KMS-11 (cell line): ENCODE measurements at regions not wholly inside any gene's neighbourhood (a gene's known extent, or its start where the extent isn't known, plus 50 kb on each side); places are given as distances from the start of the nearest gene placed in this dataset.

Experiments
- H2AFZ ChIP-seq: fragments of 200-600 bp; sonication (generic); 2 replicates; pipeline ENCODE4 v1.6.1; 2016; ENCODE audit warnings: antibody characterized with exemption, mixed run types, low read depth
- H3K27ac ChIP-seq: fragments of 200-600 bp; sonication (generic); 2 replicates; pipeline ENCODE4 v1.6.1; 2016; ENCODE audit warnings: mild to moderate bottlenecking, mixed run types
- H3K27me3 ChIP-seq: fragments of 200-600 bp; sonication (generic); 2 replicates; pipeline ENCODE4 v1.6.1; 2017; ENCODE audit warnings: mild to moderate bottlenecking, low read depth, mixed run types, moderate library complexity; ENCODE audit not compliant: insufficient read depth
- H3K36me3 ChIP-seq: fragments of 200-600 bp; sonication (generic); 2 replicates; pipeline ENCODE4 v1.6.1; 2017; ENCODE audit warnings: mild to moderate bottlenecking, mixed run types; ENCODE audit not compliant: insufficient read depth
- H3K4me1 ChIP-seq: fragments of 200-600 bp; sonication (generic); 2 replicates; pipeline ENCODE4 v1.6.1; 2016; ENCODE audit warnings: mild to moderate bottlenecking, low read depth, mixed run types; ENCODE audit not compliant: poor library complexity, severe bottlenecking
- H3K4me2 ChIP-seq: fragments of 200-600 bp; sonication (generic); 2 replicates; pipeline ENCODE4 v1.7.0; 2016; ENCODE audit warnings: mild to moderate bottlenecking, mixed run types
- H3K4me3 ChIP-seq: fragments of 200-600 bp; sonication (generic); IDR thresholded peaks from 2 replicates; pipeline ENCODE4 v1.6.1; 2017; ENCODE audit warnings: low read depth, low read length, mixed read lengths; ENCODE audit not compliant: insufficient read depth
- H3K79me2 ChIP-seq: fragments of 200-600 bp; sonication (generic); 2 replicates; pipeline ENCODE4 v1.6.1; 2016; ENCODE audit warnings: low read depth, mixed run types; ENCODE audit not compliant: insufficient read depth
- H3K9ac ChIP-seq: fragments of 200-600 bp; sonication (generic); 2 replicates; pipeline ENCODE4 v1.6.1; 2016; ENCODE audit warnings: mild to moderate bottlenecking, mixed run types
- H4K20me1 ChIP-seq: fragments of 200-600 bp; sonication (generic); 2 replicates; pipeline ENCODE4 v1.6.1; 2016; ENCODE audit warnings: mild to moderate bottlenecking, mixed run types; ENCODE audit not compliant: insufficient read depth
- CTCF ChIP-seq: fragments of 200-600 bp; sonication (generic); conservative IDR thresholded peaks from 2 replicates; pipeline ENCODE4 v1.6.1; 2017; ENCODE audit warnings: low read depth, mild to moderate bottlenecking, antibody characterized with exemption, low read length, moderate library complexity, mixed read lengths

- no peak overlapping the region for H3K4me2 ChIP-seq
- no peak overlapping the region for H2AFZ ChIP-seq
- H3K9ac ChIP-seq = no peak overlapping the region
- no peaks in the 10 kb centered on the region for H3K27me3 ChIP-seq
- no peaks in the 10 kb centered on the region for H3K4me1 ChIP-seq
- H3K27ac ChIP-seq = no peak overlapping the region
- no peak overlapping the region for H3K4me3 ChIP-seq
- H4K20me1 ChIP-seq = no peaks in the 10 kb centered on the region
- no peak for TF ChIP-seq CTCF
- no peaks in the 10 kb centered on the region for H3K79me2 ChIP-seq
- no peaks in the 10 kb centered on the region for H3K36me3 ChIP-seq
Measured at GRCh38 chr9:31820426-31820825, 564.0 kb upstream of the ACO1 start.

GRCh38 chr9:31821583-31821982 is 562.9 kb upstream of the ACO1 start:
- Histone ChIP-seq H3K27me3 (no peaks in the 10 kb centered on the region), H3K4me1 (no peaks in the 10 kb centered on the region), H2AFZ (no peak overlapping the region), H3K27ac (no peak overlapping the region), H3K36me3 (no peaks in the 10 kb centered on the region), H4K20me1 (no peaks in the 10 kb centered on the region), H3K79me2 (no peaks in the 10 kb centered on the region), H3K9ac (no peak overlapping the region), H3K4me3 (no peak overlapping the region), H3K4me2 (no peak overlapping the region)
- no peak for TF ChIP-seq CTCF

- no peaks in the 10 kb centered on the region for H4K20me1 ChIP-seq
- H3K27me3 ChIP-seq = no peaks in the 10 kb centered on the region
- no peak overlapping the region for H2AFZ ChIP-seq
- no peak overlapping the region for H3K27ac ChIP-seq
- TF ChIP-seq CTCF = no peak
- no peaks in the 10 kb centered on the region for H3K36me3 ChIP-seq
- no peak overlapping the region for H3K4me2 ChIP-seq
- no peak overlapping the region for H3K4me3 ChIP-seq
- H3K4me1 ChIP-seq = no peaks in the 10 kb centered on the region
- no peaks in the 10 kb centered on the region for H3K79me2 ChIP-seq
- no peak overlapping the region for H3K9ac ChIP-seq
Measured at GRCh38 chr9:31823365-31823764, 561.1 kb upstream of the ACO1 start.

- no peak overlapping the region for H3K27ac ChIP-seq
- TF ChIP-seq CTCF = no peak
- no peaks in the 10 kb centered on the region for H3K36me3 ChIP-seq
- H3K9ac ChIP-seq = no peak overlapping the region
- H3K4me2 ChIP-seq = no peak overlapping the region
- H3K27me3 ChIP-seq = no peaks in the 10 kb centered on the region
- no peak overlapping the region for H2AFZ ChIP-seq
- H4K20me1 ChIP-seq = no peaks in the 10 kb centered on the region
- H3K79me2 ChIP-seq = no peaks in the 10 kb centered on the region
- H3K4me1 ChIP-seq = no peaks in the 10 kb centered on the region
- H3K4me3 ChIP-seq = no peak overlapping the region
Measured at GRCh38 chr9:31824860-31825259, 559.6 kb upstream of the ACO1 start.

GRCh38 chr9:31837211-31837610 is 547.2 kb upstream of the ACO1 start:
- no peak overlapping the region for H2AFZ ChIP-seq
- no peak overlapping the region for H3K4me2 ChIP-seq
- no peaks in the 10 kb centered on the region for H3K4me1 ChIP-seq
- H3K27ac ChIP-seq = no peak overlapping the region
- no peak overlapping the region for H3K9ac ChIP-seq
- no peaks in the 10 kb centered on the region for H3K36me3 ChIP-seq
- H3K4me3 ChIP-seq = no peak overlapping the region
- no peaks in the 10 kb centered on the region for H3K79me2 ChIP-seq
- H4K20me1 ChIP-seq = no peaks in the 10 kb centered on the region
- no peaks in the 10 kb centered on the region for H3K27me3 ChIP-seq
- no peak for TF ChIP-seq CTCF
